NCI-H446 (cell line): ENCODE measurements at regions not wholly inside any gene's neighbourhood (a gene's known extent, or its start where the extent isn't known, plus 50 kb on each side); places are given as distances from the start of the nearest gene placed in this dataset.
"Not testable (repeated sequence)": the region's sequence is repeated elsewhere in the genome, so short reads cannot be mapped to it uniquely, and the experiment has no call there.

Experiments
- DNase-seq, 2 experiments: peaks; one replicate each; lab custom pipeline; 2025; lab: John Stamatoyannopoulos, UW

DNA sequence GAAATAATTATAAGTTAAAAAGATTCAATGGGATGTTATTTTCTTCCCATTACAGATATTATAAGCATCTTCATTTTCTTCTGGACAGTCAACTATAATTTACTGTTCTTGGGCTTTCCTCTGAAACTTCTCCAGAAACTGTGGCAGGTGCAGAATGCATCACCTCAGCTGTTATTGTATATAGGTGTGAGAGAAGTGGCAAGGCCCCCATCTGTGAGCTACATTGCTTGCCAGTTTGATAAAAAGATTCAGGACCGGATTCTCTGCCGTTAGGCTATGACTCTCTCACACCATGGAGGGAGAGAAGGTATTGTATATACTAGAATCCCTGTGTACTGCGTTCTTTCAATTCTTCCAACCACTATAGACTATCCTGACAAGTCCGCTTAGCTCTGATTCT lies 135.8 kb upstream of the CENPW start:
- no peak for DNase-seq

DNA sequence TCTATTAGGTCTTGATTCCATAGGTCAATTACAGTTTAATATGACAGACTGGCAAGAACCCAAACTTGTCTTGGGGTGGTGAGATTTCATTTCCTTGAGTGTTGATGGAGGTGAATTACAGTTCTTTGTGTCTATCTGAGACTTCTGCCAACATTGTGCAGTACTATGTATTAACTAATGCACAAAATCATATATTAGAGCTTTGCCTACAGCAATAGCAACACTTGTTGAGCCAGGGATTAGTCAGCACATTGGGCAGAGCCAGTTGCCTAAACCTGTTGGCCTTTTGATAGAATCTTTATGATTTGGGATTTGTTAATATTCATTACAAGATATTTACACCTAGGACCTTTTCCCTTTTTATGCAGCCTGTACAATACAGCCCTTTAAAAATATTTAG lies 135.3 kb upstream of the CENPW start:
- DNase-seq: no peak

DNA sequence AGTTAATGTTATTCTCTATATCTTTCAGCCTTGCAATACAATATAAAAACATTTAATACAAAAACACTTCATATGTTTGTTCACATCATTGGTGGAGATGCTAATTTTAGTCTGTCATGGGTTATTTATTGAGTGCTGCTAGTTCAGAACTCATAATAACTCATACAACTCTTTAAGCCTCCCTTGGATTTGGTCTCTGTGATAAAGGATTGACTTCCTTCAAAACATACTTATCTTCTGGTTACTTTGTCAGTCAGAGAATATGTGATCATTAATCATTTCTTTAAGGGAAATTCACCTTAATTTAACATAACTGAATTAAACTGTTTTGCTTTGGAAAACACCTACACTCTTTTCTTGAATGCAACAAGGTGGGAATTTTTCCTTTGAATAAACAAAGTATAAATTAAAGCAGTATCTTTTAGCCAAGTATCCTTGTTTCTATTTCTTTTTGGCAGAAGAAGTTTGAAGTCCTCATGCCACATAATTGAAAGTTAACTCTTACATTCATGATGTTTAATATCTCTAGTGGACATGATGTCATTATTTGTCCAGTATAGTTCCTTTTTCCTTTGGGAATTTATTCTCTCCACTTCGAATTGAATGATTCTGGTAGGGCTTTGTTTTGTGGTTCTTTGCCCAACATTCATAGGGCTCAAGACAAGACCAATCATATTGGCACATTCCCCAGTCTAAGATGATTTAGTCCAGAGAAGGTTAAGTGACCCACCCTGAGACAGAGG lies 133.2 kb upstream of the CENPW start:
- no peak for DNase-seq

DNA sequence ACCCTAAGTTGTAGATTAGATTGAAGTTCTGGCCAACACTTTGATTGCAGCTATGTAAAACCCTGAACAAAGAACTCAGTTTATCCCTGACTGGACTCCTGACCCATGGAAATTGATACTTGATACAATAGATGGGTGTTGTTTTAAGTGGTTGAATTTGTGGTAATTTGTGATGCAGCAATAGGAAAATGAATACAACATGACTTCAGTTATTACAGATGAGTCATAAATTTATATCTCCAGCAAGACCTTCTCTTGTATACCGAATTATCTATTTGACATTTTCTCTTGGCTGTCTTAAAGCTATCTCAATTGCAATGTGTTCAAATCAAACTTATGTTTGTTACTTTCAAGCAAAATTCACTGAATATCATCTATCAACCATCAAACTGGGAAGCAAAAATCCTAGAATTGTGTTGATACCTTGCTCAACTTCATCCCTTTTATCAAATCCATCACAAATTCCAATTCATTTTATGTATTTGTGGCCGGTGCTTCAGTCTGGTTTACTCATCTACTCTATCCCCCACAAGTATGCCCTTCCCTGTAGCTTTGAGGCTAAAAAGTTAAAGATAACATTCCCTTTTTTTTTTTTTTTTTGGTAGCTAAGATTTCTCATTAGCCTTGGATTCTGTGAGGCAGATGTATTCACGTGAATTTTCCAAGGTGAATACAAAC lies 129.4 kb upstream of the CENPW start:
- no peak for DNase-seq

DNA sequence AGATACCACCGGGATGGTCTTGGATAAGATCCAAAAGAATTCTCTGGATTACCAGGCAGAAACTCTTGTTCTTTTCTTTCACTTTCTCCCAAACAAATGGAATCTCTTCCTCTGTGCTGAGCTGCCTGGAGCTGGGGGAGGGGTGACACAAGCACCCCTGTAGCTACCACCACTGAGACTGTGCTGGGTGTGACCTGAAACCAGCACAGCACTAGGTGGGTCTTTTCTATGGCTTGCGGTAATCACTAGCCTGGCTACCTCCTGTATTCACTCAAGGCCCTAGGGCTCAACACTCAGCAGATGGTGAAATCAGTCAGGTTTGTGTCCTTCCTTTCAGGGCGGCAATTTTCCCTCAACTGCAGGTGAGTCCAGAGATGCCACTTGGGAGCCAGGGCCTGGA lies 122.4 kb upstream of the CENPW start:
- no peak for DNase-seq

DNA sequence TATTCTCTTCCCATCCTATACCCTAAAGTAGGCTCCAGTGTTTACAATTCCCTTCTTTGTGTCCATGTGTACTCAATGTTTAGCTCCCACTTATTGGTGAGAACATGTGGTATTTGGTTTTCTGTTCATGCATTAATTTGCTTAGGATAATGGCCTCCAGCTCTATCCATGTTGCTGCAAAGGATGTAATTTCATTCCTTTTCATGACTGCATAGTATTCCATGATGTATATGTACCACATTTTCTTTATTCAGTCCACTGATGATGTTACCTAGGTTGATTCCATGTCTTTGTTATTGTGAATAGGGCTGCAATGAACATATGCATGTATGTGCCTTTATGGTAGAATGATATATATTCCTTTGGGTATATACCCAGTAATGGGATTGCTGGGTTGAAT lies 119.0 kb upstream of the CENPW start:
- not testable (repeated sequence) for DNase-seq

DNA sequence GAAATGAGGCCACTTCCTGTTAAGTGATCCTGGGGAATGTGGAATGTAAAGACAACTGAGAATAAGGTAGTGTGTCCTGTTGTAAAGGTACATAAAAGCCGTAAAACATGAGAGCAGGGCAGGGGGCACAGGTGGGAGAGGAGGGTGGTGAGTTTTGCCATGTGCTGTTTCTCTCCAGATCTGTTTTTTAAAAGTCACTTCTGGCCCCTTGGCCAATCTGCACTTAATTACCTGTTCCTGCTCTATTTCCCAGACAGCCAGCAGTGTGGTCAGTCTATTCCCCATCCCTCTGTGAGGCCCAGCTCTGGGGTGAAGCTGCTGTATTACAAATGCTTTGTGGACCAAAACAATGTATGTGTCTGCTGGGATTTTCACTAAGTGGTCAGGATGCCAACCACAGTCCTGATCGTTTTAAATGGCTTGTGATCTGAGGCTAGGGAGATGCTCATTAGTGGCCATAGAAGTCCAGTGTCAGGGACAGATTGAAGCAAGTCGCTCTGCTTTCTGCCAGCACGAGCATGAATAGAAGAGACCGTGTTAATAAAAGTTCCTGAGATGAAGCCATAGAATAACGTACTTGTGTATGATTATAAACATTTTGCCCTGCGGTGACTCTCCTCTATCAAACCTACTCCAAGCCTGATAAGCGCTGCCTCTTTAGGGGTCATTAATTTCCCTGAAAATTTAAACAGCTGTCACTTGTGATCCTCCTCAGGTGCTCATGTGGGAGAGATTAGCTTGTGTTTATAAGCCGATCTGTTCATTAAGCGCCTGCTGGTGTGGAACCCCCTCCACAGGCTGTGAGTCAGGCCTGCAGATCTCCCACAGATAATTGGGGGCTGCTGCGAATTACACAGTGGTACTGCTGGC lies 111.8 kb upstream of the CENPW start:
- no peak for DNase-seq

DNA sequence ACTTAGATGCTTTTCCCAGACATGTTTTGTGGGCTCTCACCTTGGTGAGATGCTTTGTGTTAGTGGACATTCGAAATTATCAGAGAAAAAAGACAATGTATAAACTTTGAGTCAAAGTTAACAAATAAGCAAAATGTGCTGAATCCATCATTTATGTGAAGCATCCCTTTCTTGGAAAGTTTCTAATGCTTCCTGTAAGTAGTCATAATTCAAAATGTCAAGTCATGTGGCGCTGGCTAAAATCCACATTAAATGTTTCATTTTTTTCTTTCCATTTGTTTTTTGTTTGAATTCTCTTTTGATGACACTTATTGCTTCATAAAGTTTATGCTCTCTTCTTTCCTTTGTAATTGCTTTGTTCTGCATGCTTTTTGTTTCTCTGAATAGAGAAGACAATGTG lies 107.2 kb upstream of the CENPW start:
- no peak for DNase-seq

DNA sequence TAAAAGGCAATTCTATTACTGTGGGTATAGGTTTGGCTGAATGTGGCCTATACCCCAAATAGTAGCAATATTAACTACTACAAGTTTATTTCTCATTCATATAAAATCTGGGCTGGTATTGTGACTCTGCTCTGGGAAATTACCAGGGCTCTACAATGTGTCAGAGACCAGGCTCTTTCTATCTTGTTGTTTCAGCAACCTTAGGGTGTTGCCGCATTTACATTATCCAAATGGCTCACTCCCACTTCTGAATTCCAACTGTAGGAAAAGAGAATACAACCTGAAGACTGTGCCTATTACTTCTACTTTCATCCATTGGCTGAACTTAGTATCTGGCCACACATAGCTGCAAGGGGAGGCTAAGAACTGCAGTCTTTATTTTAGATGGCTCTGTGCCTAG lies 106.7 kb upstream of the CENPW start:
- DNase-seq: no peak

DNA sequence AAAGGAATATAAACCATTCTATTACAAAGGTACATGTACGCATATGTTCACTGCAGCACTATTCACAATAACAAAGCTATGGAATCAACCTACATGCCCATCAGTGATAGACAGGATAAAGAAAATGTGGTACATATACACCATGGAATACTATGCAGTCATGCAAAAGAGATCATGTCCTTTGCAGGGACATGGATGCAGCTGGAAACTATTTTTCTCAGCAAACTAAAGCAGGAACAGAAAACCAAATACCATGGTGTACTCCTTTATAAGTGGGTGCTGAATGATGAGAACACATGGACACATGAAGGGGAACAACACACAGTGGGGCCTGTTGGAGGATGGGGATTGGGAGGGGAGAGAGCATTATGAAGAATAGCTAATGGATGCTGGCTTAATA lies 104.6 kb upstream of the CENPW start:
- no peak for DNase-seq

DNA sequence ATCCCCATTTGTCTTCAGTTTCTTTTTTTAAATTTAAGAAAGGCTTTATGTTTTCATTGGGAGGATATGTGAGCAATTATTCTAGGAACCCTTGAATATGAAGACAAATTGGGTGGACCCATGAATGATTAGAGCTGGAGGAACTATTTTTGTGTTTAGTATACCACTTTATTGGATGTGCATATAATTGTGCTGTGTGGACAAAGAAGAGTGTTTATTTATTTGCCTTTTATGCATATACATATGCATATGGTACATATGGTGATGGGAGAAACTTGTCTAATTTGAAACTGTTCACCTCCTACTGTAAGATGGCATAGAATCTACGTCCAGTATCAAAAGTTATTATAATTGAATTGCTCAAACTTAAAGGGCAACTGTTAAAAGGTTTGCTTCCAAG lies 94.8 kb upstream of the CENPW start:
- DNase-seq: no peak

DNA sequence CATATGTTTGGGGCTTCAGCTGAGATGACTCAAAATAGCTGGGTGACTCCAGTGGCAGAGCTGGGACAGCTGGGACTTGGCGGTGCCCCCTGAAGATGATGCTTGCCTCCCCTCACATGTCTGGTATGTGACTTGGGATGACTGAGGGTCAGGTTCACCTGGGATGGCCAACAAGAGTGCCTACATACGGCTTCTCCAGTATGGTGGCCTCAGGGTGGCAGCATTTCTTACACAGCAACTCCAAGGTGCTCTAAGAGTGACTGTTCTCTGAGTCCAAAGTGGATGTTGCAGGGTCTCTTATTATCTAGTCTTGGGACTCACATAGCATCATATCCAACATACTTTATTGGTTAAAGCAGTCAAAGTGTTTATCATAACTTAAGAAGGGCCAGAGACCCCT lies 87.8 kb upstream of the CENPW start:
- no peak for DNase-seq

DNA sequence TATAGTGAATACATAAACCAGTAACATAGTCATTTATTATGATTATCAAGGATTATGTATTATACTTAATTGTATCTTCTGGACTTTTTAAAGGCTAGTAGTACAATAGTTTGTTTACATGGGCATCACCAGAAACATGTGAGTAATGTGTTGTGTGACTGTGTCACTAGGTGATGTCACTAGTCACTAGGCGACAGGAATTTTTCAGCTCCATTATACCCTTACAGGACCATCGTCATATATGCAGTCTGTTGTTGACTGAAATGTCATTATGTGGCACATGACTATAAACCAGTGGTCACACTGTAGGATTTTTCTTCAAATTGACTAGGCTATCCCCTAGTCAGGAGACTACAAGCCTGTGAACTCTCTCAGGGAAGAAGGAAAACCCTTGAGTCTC lies 86.5 kb upstream of the CENPW start:
- no peak for DNase-seq

DNA sequence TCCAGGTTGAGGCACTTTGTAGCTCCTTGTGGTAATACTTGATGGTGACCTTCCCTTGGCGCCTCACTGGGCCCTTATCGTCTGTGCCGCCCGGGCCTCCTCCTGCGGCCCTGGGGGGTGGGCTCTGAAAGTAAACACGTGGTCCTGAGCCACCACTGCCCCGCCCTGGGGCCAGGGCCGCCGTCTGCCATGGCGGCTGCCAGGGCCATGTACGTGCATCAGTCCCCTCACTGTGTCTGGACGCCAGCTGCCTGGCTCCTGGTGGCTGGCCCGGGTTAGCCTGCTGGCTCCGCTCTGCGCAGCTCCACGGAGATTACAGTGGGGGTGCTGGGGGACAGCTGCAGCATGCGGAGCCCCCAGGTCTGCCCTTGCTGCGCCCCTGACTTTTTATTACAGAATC lies 81.8 kb upstream of the CENPW start:
- no peak for DNase-seq

DNA sequence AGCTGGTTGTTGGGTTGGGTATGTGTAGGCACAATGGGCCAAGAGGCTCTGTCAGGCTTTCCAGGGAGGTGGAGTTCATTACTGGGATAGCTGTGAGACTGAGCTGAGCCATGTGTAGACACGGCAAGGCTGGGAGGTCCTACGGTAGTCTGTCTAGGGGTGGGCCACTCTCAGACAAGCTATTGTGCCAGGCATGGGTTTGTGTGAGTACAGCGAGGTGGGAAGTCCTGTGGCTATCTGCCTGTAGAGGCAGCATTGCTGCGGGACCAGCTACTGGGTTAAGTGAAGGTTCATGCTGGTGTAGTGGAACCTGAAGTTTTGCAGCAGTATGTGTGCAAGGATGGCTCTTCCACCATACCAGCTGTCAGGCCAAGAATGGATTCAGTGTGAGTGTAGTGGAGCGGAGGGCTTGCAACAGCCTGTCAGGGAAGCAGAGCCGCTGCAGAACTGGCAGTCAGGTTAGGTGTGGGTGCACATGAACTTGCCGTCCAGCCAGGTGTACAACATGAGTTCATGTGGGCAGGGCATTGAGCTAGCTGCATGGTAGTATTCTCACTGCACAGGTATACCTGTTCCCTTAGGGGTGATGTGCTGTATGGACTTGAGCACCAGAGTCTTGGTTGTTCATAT lies 78.0 kb upstream of the CENPW start:
- no peak for DNase-seq

DNA sequence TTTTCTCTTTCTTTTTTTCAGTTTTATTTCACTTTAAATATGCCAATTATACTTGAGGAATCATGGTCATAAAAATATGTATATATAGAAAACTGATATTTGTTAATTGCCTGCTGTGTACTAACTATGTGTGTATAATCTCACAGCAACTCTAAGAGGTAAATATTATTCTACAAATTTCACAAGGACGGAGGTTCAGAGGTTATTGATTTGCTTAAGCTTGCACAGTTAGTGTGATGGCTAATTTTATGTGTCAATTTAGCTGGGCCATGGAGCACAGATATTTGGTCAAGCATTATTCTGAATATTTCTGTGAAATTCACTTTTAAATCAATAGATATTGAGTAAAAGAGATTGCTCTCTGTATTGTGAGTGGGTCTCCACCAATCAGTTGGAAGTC lies 75.7 kb upstream of the CENPW start:
- DNase-seq: no peak

DNA sequence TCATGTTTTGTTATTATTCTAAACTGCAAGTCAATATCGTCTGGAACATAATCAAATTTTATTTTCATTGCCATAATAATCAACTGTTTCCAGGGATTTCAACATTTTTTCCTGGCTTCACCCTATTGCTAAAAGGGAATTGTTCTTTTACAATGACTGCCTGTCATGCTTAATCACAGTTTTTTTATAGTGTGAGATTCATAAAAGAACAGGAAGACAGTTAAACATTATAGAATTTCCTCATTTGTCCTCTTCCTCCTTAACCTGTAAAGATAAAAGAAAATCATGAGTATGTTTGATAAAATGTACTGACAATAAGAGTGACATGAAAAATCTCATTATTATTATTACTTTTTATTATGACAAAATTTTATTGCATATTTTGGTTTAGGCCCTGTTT lies 73.3 kb upstream of the CENPW start:
- no peak for DNase-seq

DNA sequence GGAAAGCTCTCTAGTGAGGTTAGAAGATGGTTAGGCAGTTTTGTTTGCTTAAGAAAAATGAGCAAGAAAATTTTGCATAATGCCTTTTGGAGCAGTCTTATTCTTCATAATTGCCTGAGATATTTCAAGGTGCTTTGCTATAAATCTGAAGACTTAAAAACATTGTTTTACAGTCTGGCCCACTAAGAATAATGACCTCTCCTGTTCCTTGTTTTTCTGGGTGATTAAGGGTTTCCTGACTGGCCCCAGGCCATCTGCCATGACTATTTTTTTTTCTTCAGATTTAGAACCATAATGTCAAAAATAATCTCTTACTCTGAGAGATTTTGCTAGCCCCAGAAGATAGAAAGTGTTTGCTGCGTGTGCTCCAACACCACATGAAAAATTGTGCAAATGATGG lies 72.3 kb upstream of the CENPW start:
- no peak for DNase-seq

DNA sequence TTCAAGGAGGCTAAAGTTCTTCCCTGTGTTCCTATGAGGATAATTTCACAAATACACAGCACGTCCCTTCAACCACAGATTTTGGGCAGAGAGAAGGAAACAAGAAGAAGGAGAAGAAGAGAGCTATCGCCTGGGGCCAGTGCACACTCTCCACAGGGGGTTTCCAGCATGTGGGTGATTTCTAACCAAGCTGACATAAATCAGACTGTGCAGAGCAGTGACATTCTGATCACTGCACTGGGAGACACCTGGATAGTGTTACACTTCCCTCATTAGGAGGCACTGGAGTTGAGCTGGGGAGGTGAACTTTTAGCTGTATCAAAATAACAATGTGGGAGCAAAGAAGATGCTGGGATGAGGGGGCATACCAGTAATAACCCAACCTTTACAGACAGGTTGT lies 71.8 kb upstream of the CENPW start:
- DNase-seq: no peak

DNA sequence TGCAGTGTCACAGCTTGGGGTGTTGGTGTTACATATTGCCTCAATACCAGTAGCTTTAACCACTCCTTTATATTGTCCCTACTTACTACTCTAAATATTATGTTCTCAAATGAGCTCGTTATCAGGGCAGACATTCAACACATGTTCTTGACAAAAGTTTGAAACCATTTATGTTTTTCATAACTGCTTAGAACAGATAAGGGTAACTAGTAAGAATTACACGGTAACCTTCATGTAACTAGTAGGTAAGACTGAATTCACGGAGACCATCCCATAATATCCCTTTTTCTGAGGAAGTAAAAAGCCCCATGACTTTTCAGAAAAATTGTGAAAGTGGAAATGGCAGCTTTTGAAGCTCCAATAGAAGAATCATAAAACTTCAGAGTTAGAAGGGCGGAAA lies 59.6 kb upstream of the CENPW start:
- no peak for DNase-seq

DNA sequence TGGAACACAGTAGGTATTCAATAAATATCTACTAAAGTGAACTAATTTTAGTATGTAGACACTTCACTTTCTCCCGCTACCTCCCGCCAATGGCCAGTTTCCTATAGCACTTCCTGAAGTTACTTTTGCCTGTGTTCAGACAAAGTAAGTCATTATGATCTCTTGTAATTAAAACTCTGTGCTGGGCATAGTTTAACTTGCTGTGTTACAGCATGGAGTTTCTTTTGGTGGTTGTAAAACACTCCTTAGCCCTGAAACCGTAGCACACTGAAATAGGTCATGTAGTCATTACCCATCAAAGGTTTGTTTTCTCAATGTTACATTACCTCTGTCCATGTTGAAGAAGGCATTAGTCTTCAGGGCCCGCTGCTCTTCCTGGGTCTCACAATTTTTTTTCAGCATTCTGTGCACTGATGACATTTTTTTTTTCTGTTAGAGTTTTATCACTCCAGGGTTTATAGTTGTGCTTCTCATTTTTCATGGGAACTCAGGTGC lies 54.0 kb upstream of the CENPW start:
- DNase-seq: no peak
